ENCODE measurements at regions not wholly inside any gene's neighbourhood (a gene's known extent, or its start where the extent isn't known, plus 50 kb on each side); places are given as distances from the start of the nearest gene placed in this dataset.

DNA sequence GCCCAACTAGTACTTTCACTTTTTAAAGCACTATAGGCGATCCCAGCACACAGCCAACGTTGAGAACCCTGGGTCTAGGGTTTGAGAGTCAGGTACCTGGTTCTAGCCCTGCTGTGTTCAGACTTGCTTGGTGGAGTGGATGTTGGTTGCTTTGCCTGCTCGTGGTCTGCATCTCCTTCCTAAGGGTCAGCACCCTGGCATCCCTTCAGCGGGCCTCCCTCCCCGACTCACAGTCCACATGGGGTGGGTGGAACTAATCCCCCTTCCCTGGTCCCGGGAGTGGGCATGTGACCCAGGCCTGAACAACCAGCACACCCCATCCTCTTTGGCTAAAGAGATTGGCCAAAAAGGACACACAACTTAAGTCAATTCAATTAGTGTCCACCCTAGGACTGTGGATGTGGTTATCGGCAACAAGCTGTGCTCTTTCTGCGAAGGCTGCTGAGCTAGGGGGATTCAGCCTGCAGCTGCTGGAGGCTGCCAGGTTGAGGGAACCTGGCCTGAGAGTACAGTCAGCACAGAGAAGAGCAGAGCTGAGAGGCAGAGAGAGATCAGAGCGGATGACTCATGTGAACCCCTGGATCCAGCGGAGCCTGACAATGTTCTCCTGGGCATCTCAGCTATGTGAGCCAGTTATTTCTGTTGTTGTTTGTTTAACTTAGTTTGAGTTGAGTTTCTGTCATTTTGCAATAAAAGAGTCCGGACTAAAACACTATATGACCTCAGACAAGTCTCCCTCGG is 138.9 kb downstream of the ACTL8 start:
- 70 to 71% methylated on average over 12 of the region's 12 CpGs for WGBS, 2 donors
- intact Hi-C loops (cut with DNase I) = loop anchor here in 2 of 10 donors (10.0 kb wide), 2 partner anchors 219 to 229 kb away; no protein-coding TSS in a partner anchor
- TF ChIP-seq, protein P1, sequence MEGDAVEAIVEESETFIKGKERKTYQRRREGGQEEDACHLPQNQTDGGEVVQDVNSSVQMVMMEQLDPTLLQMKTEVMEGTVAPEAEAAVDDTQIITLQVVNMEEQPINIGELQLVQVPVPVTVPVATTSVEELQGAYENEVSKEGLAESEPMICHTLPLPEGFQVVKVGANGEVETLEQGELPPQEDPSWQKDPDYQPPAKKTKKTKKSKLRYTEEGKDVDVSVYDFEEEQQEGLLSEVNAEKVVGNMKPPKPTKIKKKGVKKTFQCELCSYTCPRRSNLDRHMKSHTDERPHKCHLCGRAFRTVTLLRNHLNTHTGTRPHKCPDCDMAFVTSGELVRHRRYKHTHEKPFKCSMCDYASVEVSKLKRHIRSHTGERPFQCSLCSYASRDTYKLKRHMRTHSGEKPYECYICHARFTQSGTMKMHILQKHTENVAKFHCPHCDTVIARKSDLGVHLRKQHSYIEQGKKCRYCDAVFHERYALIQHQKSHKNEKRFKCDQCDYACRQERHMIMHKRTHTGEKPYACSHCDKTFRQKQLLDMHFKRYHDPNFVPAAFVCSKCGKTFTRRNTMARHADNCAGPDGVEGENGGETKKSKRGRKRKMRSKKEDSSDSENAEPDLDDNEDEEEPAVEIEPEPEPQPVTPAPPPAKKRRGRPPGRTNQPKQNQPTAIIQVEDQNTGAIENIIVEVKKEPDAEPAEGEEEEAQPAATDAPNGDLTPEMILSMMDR (IDR thresholded peaks at IDR 0.05) = no peak
- no peak overlapping the region for H3K4me3 ChIP-seq
- H3K36me3 ChIP-seq = no peaks in the 10 kb centered on the region
- DNase-seq = no peak
- H3K9me3 ChIP-seq = peaks cover 0 to 4% (median 0%) of the 10 kb centered on the region in 11 donors
- peaks cover 0 to 28% (median 15%) of the 10 kb centered on the region in 9 donors for H3K4me1 ChIP-seq
- peaks cover 0 to 11% (median 0%) of the 10 kb centered on the region in 7 donors for H3K27me3 ChIP-seq
- no peak overlapping the region for H3K27ac ChIP-seq
- ATAC-seq = no peak

DNA sequence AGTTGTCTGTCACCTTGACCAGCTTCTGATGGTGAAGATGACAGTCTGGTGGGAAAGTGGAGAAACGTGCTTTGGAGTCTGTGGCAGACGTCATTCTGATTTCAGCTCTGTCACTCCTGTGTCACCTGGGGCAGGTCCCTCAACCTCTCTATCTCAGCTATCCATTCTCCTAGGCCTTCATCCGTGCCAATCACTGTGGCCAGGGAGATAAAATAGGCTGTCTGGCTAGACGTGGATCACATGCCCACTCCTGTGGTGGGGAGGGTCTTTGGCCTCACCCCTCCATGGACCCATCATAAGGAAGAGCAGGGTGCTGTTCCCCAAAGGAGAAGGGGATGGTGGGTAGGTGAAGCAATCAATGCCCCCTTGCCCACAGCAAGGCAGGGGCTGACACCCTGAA is 140.3 kb downstream of the ACTL8 start:
- Histone ChIP-seq H3K36me3 (no peaks in the 10 kb centered on the region), H3K9me3 (peaks cover 0 to 4% (median 0%) of the 10 kb centered on the region in 11 donors), H3K4me1 (peaks cover 0 to 27% (median 15%) of the 10 kb centered on the region in 9 donors), H3K27ac (no peak overlapping the region), H3K4me3 (no peak overlapping the region), H3K27me3 (peaks cover 0 to 4% (median 0%) of the 10 kb centered on the region in 7 donors)
- no peak for ATAC-seq
- 59 to 65% methylated on average over 4 of the region's 4 CpGs for WGBS, 2 donors
- intact Hi-C loops (cut with DNase I) = loop anchor here in 2 of 10 donors (10.0 kb wide), 2 partner anchors 221 to 231 kb away; no protein-coding TSS in a partner anchor
- TF ChIP-seq, protein P1 (IDR thresholded peaks at IDR 0.05) = no peak
- no peak for DNase-seq

DNA sequence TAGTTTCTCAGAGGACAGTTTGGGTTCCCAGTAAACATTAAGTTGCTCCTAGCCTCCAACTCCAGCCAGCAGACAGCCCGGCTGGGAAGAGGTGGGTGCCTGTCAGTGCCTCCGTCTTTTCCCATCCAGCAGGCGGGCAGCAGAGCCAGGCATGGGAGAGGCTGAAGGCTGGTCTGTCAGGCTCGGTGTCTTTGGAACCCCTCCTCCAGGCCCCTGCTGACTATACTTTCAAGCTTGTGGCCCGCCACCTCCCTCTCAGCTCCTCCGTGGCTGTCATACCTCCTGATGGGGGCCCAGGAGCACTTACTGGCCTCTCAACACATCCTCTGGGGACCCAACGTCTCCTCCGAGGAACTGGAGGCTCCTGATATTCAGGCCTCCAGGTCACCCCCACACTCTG is 140.9 kb downstream of the ACTL8 start:
- H3K4me3 ChIP-seq = no peak overlapping the region
- peaks cover 0 to 21% (median 12%) of the 10 kb centered on the region in 9 donors for H3K4me1 ChIP-seq
- peaks cover 0 to 4% (median 0%) of the 10 kb centered on the region in 11 donors for H3K9me3 ChIP-seq
- no peak overlapping the region for H3K27ac ChIP-seq
- ATAC-seq (no peak), DNase-seq (no peak)
- H3K36me3 ChIP-seq = no peaks in the 10 kb centered on the region
- TF ChIP-seq, protein P1 (IDR thresholded peaks at IDR 0.05) = no peak
- peaks cover 0 to 4% (median 0%) of the 10 kb centered on the region in 7 donors for H3K27me3 ChIP-seq
- 80 to 81% methylated on average over 8 of the region's 8 CpGs for WGBS, 2 donors
- intact Hi-C loops (cut with DNase I) = loop anchor here in 2 of 10 donors (10.0 kb wide), 2 partner anchors 221 to 231 kb away; no protein-coding TSS in a partner anchor

DNA sequence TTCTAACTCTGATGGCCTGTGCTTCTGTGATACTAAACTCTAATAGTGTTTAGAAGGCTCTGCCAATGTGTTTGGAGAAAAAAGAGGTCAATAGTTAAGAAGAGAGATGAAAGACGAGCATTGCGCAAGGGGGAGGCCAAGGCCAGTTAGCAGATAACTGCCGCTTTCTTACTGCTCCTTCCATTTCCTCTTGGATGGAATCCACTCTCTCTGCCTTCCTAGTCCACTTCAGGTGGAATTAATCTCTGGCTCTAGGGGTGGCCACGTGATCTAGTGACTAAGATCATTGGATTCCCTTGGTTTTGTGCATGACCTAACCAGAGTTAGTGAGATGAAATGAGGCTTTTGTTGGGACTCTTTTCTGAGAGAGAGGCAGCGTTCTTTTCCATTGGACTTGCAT is 148.3 kb downstream of the ACTL8 start:
- Histone ChIP-seq H3K4me1 (no peaks in the 10 kb centered on the region), H3K36me3 (no peaks in the 10 kb centered on the region), H3K4me3 (no peak overlapping the region), H3K27ac (no peak overlapping the region), H3K27me3 (peaks cover 0 to 6% (median 0%) of the 10 kb centered on the region in 7 donors), H3K9me3 (peaks cover 0 to 4% (median 0%) of the 10 kb centered on the region in 11 donors)
- WGBS, 2 donors = 59 to 71% methylated on average over 5 of the region's 5 CpGs
- DNase-seq = no peak
- ATAC-seq = no peak
- intact Hi-C loops (cut with DNase I) = loop anchor here in 3 of 10 donors (10.0 kb wide), 1 partner anchor 239 kb away; no protein-coding TSS in a partner anchor
- TF ChIP-seq, protein P1 (IDR thresholded peaks at IDR 0.05) = no peak
